ENCODE measurements at regions not wholly inside any gene's neighbourhood (a gene's known extent, or its start where the extent isn't known, plus 50 kb on each side); places are given as distances from the start of the nearest gene placed in this dataset.

- TF ChIP-seq CTCF (conservative IDR thresholded peaks at IDR 0.05; ENCODE audit: low read depth, low read length) = no peak
- no peak for TF ChIP-seq EZH2 (IDR thresholded peaks at IDR 0.05; ENCODE audit: low read length, unreplicated experiment)
- no peak for TF ChIP-seq EZH2phosphoT487 (IDR thresholded peaks at IDR 0.05; ENCODE audit: borderline replicate concordance, low read length)
Measured at GRCh38 chr4:105042451-105042850, 104.2 kb upstream of the TET2 start.

All from PC-3 (cell line).